Type B pancreatic cell (in vitro differentiated cells): ENCODE measurements at regions not wholly inside any gene's neighbourhood (a gene's known extent, or its start where the extent isn't known, plus 50 kb on each side); places are given as distances from the start of the nearest gene placed in this dataset.

ENCODE experiments used
- DNase-seq: peaks from one replicate; pipeline ENCODE4 v3.0.0; 2021; ENCODE audit warnings: mixed read lengths; ENCODE audit not compliant: unreplicated experiment; ENCODE audit errors: extremely low spot score
- H3K27ac Mint-ChIP-seq: 2 replicates; pipeline ENCODE4 v1.8.0; 2021; ENCODE audit warnings: mild to moderate bottlenecking, mixed read lengths
- H3K27me3 Mint-ChIP-seq: 2 replicates; pipeline ENCODE4 v1.8.0; 2021; ENCODE audit warnings: mixed read lengths
- H3K36me3 Mint-ChIP-seq: 2 replicates; pipeline ENCODE4 v1.8.0; 2021; ENCODE audit warnings: mixed read lengths
- H3K4me1 Mint-ChIP-seq: one replicate; pipeline ENCODE4 v1.8.0; 2021; ENCODE audit warnings: mixed read lengths; ENCODE audit not compliant: unreplicated experiment
- H3K4me3 Mint-ChIP-seq: 2 replicates; pipeline ENCODE4 v1.8.0; 2021; ENCODE audit warnings: mild to moderate bottlenecking, mixed read lengths
- H3K9me3 Mint-ChIP-seq: 2 replicates; pipeline ENCODE4 v1.8.0; 2021; ENCODE audit warnings: mixed read lengths
- TF ChIP-seq, protein P1 (sequence below): fragments of 200-600 bp; sonication (generic); conservative IDR thresholded peaks from 2 replicates; pipeline ENCODE4 v1.5.0; 2021; ENCODE audit warnings: antibody characterized with exemption, mild to moderate bottlenecking

DNA sequence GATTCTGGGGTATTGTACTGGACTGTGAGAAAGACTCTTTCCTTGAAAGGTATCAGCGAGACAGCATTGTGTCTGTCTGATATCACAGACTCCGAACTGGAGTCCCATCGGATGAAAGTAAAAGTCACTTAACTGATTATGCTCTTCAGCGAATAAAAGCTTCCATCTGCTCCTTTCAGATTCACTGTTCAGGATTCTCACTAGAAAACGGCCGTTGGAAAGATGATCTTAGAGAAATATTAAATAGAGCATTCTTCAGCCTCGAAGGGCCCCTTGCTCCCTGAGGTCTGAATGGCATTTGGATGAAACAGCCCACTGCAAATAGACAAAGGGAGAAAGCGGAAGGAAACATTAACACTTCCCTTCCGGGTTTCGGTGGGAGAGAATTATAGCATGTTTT, 416.2 kb upstream of the PRKX start:
- Mint-ChIP-seq H3K9me3 (peaks cover 5% of the 10 kb centered on the region), H3K4me3 (peak overlapping the region; percentile 29), H3K27ac (no peak overlapping the region)

DNA sequence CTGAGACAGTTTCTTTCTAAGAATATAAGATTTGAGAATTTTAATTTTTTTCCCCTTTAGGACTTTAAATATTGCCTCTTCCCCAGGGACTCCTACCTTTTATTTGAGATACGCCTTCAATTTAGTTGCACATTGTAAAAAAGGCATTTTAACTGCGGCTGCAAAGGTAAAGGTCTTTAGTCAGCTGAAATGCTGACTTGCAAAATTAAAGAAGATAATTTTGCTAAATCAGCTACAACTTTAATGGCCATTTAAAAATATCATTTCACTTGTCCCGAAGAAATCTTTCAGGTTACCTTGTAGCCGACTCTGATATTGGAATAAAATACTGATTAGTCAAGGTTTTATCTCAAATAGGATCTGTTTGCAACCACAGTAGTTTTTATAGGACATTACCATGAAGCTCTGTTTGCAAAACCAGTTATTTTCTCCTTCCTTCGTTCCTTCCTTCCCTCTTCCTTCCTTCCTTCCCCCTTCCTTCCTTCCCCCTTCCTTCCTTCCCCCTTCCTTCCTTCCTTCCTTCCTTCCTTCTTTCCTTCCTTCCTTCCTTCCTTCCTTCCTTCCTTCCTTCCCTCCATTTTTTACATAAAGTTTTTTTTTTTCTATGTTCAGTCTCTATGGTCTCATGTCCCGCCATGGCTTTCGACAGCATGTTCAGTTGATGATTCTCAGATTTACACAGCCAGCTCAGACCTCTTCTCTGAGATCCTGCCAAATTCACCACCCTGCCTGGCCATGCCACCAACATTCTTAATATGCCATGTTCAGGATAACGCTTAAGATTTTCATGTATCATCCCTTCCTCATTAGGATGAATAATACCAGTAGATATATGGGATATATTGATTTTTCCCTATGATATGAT, 405.4 kb upstream of the PRKX start:
- Mint-ChIP-seq H3K27me3 (peaks cover 2% of the 10 kb centered on the region), H3K9me3 (no peaks in the 10 kb centered on the region), H3K27ac (no peak overlapping the region), H3K4me1 (no peaks in the 10 kb centered on the region), H3K4me3 (no peak overlapping the region), H3K36me3 (no peaks in the 10 kb centered on the region)
- DNase-seq, result no peak
- TF ChIP-seq, protein P1, sequence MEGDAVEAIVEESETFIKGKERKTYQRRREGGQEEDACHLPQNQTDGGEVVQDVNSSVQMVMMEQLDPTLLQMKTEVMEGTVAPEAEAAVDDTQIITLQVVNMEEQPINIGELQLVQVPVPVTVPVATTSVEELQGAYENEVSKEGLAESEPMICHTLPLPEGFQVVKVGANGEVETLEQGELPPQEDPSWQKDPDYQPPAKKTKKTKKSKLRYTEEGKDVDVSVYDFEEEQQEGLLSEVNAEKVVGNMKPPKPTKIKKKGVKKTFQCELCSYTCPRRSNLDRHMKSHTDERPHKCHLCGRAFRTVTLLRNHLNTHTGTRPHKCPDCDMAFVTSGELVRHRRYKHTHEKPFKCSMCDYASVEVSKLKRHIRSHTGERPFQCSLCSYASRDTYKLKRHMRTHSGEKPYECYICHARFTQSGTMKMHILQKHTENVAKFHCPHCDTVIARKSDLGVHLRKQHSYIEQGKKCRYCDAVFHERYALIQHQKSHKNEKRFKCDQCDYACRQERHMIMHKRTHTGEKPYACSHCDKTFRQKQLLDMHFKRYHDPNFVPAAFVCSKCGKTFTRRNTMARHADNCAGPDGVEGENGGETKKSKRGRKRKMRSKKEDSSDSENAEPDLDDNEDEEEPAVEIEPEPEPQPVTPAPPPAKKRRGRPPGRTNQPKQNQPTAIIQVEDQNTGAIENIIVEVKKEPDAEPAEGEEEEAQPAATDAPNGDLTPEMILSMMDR, result no peak

More for the DNA sequence above, 416.2 kb upstream of the PRKX start:
- Mint-ChIP-seq H3K27me3 (peaks cover 4% of the 10 kb centered on the region), H3K36me3 (no peaks in the 10 kb centered on the region), H3K4me1 (peaks cover 10% of the 10 kb centered on the region)
- TF ChIP-seq, protein P1, result no peak
- no peak for DNase-seq

DNA sequence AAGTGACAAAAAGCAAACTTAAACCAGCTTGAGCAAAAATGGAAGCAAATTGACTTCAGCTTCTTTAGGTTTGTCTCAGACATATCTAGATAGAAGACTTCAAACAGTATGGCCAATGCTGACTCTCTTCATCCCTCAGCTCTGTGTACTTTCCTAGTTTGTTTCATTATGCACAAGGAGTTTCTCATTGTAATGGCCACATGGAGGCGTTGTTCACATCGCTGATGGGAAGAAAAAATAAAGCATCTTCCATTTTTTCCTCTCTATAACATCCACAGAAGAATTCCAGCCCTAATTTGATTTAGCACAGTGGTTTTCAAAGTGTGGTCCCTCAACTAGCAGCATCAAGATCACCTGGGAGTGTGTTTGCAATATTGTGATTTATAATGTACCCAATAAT, 397.5 kb upstream of the PRKX start:
- Mint-ChIP-seq H3K36me3 (no peaks in the 10 kb centered on the region), H3K4me3 (no peak overlapping the region), H3K27me3 (peaks cover 4% of the 10 kb centered on the region), H3K27ac (no peak overlapping the region), H3K9me3 (no peaks in the 10 kb centered on the region), H3K4me1 (no peaks in the 10 kb centered on the region)
- TF ChIP-seq, protein P1, result peak; percentile 33
- no peak for DNase-seq

DNA sequence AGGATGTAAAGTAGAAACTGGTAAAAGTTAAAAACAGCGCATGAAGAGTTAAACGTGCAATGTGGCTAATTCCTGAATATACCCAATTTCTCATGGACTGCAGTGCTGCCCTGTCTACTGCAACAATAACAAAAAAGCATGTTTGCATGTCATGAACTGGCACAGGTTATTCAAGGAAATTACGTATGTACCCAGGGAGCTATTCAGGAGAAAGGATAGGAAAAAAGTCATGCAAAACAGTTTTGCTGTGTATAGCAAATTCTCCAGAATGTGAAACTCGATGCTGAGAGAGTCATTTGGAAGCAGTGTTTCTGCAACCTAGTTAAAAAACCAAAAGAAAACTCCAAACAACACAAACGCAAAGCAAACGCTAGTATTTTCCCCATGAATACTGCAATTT, 381.5 kb upstream of the PRKX start:
- DNase-seq, result no peak
- TF ChIP-seq, protein P1, result no peak
- H3K4me3 Mint-ChIP-seq, result no peak overlapping the region
- H3K27ac Mint-ChIP-seq, result no peak overlapping the region
- no peaks in the 10 kb centered on the region for H3K36me3 Mint-ChIP-seq
- no peaks in the 10 kb centered on the region for H3K4me1 Mint-ChIP-seq
- H3K27me3 Mint-ChIP-seq, result no peaks in the 10 kb centered on the region
- no peaks in the 10 kb centered on the region for H3K9me3 Mint-ChIP-seq

DNA sequence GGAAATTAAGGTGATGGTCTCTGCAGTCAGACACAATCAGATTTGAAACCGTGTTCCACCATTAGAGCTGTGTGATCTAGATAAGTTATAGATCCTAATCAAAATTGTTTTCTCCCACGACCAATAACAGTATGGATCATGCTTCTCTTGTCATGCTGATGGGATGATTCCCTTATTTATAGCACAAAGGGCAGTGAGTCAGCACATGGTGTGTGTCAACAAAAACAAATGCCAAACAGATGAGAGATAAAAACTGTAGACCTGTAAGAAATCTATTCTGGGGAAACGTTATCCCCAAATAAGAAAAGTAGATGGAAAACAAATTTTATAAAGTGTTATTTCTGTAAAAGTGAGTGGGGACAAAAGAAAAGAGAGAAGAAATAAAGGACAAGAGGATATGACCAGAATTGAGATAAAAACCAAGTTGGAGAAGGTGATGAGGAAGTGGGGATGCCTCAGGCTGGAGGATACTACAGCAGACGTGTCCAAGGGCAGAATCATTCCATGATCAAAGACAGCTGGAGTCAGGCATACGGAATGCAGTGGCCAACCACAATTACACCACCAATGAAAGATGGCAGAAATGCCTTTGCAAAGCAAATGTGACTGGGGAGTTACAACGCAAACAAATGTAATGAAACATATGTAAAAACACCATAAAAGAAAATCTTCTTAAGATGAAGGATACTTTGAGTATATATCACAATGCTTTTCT, 377.8 kb upstream of the PRKX start:
- no peak overlapping the region for H3K4me3 Mint-ChIP-seq
- TF ChIP-seq, protein P1, result no peak
- H3K4me1 Mint-ChIP-seq, result no peaks in the 10 kb centered on the region
- H3K36me3 Mint-ChIP-seq, result no peaks in the 10 kb centered on the region
- H3K27me3 Mint-ChIP-seq, result no peaks in the 10 kb centered on the region
- H3K9me3 Mint-ChIP-seq, result no peaks in the 10 kb centered on the region
- DNase-seq, result no peak
- no peak overlapping the region for H3K27ac Mint-ChIP-seq
